ENCODE measurements at regions not wholly inside any gene's neighbourhood (a gene's known extent, or its start where the extent isn't known, plus 50 kb on each side); places are given as distances from the start of the nearest gene placed in this dataset.

DNA sequence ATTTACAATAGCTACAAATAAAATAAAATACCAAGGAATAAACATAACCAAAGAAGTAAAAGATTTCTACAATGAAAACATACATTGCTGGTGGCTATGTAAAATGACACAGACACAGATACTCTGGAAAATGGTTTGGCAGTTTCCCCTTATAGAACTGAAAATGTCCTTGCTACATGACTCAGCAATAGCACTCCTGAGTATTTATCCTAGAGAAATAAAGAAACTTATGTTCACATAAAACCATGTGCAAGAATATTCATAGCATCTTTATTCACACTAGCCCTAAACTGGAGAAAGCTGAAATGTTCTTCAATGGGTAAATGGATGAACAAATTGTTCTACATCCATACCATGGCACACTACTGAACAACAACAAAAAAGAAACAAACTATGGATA, 100.2 kb upstream of the RFC3 start:
- DNase-seq (ENCODE audit: extremely low read depth, low read depth), result no peak
- H3K4me3 ChIP-seq (replicated peaks; ENCODE audit: low read depth, low read length), result no peak overlapping the region
- TF ChIP-seq CTCF (IDR thresholded peaks at IDR 0.05; ENCODE audit: low read depth, low read length, missing control alignments), result no peak

DNA sequence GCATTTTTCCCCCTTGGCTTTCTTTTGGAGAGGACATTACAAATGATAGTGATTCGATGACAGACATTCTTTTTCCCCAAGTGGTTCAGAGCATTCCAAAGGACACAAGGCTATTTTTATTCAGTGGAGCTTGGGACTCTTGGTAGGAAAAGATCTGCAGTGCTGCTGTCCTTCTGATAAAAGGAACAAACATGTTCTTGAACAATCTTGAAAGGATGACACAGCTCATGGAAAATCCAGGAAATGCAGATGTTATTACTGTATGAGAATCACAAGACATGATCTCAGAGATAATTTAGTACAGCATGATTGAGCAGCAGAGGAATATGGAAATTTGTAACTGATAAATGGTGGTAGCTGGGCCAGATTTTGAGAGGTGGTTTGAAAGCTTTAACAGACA, 96.2 kb upstream of the RFC3 start:
- DNase-seq (ENCODE audit: extremely low read depth, low read depth), result no peak
- H3K4me3 ChIP-seq (replicated peaks; ENCODE audit: low read depth, low read length), result no peak overlapping the region
- TF ChIP-seq CTCF (IDR thresholded peaks at IDR 0.05; ENCODE audit: low read depth, low read length, missing control alignments), result no peak

GRCh38 chr13:33722216-33722915, 95.6 kb upstream of the RFC3 start:
- no peak for DNase-seq (ENCODE audit: extremely low read depth, low read depth)
- H3K4me3 ChIP-seq (replicated peaks; ENCODE audit: low read depth, low read length), result no peak overlapping the region
- TF ChIP-seq CTCF (IDR thresholded peaks at IDR 0.05; ENCODE audit: low read depth, low read length, missing control alignments), result no peak

DNA sequence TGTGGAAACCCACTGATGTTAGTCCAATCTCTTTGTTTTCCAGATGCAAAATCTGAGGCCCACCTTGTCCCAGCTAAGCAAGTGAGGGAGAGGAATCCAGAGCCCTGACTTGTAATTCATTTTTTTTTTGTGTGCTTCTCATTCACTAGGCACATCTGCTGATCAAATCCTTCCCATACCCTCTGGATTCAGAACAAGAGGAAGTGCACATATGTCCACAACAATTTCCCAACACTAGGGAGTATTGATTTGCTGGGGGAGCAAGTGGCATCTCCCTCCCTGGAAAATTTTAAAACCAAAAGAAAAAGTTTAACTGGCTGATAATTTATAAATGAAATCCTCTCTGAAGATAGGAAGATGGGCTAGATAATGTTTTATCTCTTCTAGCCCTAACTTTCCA, 94.6 kb upstream of the RFC3 start:
- TF ChIP-seq CTCF (IDR thresholded peaks at IDR 0.05; ENCODE audit: low read depth, low read length, missing control alignments), result no peak
- H3K4me3 ChIP-seq (replicated peaks; ENCODE audit: low read depth, low read length), result no peak overlapping the region
- DNase-seq (ENCODE audit: extremely low read depth, low read depth), result no peak

GRCh38 chr13:33723772-33724435, 94.0 kb upstream of the RFC3 start:
- H3K4me3 ChIP-seq (replicated peaks; ENCODE audit: low read depth, low read length), result no peak overlapping the region
- peak; percentile 63 for TF ChIP-seq CTCF (IDR thresholded peaks at IDR 0.05; ENCODE audit: low read depth, low read length, missing control alignments)
- DNase-seq (ENCODE audit: extremely low read depth, low read depth), result peak; percentile 66

GRCh38 chr13:33725340-33725739, 92.6 kb upstream of the RFC3 start:
- TF ChIP-seq CTCF (IDR thresholded peaks at IDR 0.05; ENCODE audit: low read depth, low read length, missing control alignments), result no peak
- H3K4me3 ChIP-seq (replicated peaks; ENCODE audit: low read depth, low read length), result no peak overlapping the region
- no peak for DNase-seq (ENCODE audit: extremely low read depth, low read depth)

Measured in HFF-Myc (cell line).